ENCODE measurements at regions not wholly inside any gene's neighbourhood (a gene's known extent, or its start where the extent isn't known, plus 50 kb on each side); places are given as distances from the start of the nearest gene placed in this dataset.

DNA sequence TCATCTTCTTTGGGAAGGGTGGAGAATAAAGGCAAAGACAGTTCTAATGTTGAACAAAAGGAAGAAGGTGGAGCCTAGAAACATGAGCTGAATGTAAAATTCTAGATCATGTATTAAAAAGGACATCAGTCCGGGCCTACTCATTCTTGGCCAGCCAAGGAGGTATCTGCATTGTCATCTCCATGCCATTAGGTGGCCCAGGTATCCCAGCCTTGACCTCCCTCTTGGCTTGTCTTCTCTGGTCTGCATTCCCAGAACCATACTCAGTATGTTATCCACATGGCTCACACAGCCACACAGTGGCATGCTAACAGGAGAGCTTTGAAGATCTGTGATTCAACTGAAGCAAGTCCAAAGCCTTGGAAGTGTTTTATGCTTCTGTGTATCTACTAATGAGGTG lies 369.8 kb upstream of the KAZN start:
- TF ChIP-seq, protein P1, sequence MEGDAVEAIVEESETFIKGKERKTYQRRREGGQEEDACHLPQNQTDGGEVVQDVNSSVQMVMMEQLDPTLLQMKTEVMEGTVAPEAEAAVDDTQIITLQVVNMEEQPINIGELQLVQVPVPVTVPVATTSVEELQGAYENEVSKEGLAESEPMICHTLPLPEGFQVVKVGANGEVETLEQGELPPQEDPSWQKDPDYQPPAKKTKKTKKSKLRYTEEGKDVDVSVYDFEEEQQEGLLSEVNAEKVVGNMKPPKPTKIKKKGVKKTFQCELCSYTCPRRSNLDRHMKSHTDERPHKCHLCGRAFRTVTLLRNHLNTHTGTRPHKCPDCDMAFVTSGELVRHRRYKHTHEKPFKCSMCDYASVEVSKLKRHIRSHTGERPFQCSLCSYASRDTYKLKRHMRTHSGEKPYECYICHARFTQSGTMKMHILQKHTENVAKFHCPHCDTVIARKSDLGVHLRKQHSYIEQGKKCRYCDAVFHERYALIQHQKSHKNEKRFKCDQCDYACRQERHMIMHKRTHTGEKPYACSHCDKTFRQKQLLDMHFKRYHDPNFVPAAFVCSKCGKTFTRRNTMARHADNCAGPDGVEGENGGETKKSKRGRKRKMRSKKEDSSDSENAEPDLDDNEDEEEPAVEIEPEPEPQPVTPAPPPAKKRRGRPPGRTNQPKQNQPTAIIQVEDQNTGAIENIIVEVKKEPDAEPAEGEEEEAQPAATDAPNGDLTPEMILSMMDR (IDR thresholded peaks at IDR 0.05; ENCODE audit: extremely low read depth, missing control alignments) = no peak
- no peak for DNase-seq (ENCODE audit: low spot score)

DNA sequence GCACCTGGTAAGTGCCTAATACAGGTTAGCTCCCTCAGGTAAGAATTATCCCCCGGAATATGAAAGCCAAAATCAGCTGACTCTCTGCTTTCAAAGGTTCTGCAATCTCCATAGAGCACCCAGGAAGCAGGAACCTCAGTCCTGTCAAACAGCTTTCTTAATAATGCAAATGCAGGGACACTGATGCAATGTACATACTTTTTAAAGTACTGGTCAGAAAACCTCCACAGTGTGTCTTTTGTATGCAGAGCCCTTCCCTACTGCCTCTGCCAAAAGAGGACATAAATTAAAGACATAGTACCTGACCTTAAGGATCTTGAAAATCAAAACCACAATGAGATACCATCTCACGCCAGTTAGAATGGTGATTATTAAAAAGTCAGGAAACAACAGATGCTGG lies 365.0 kb upstream of the KAZN start:
- TF ChIP-seq, protein P1 (IDR thresholded peaks at IDR 0.05; ENCODE audit: extremely low read depth, missing control alignments) = no peak
- DNase-seq (ENCODE audit: low spot score) = no peak

DNA sequence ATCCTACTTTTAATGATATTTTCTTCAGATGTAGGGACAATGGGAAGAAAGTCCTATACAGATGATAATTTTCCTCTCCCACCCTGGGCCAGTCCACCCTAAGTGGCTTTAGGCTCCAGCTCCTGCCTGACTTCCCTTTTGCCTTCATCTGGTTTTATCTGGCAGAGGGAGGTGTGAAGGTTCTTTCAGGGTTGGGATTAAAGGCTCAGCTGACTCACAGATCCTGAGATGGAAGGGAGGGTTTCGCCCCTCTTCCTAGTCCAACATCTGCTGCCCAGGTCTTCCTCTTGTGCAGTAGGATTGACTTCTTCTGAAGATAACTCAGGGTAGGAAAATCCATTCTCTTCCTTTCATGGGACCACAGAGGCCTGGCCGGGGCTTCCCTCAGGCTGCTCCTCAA lies 362.4 kb upstream of the KAZN start:
- TF ChIP-seq, protein P1 (IDR thresholded peaks at IDR 0.05; ENCODE audit: extremely low read depth, missing control alignments) = no peak
- DNase-seq (ENCODE audit: low spot score) = no peak

DNA sequence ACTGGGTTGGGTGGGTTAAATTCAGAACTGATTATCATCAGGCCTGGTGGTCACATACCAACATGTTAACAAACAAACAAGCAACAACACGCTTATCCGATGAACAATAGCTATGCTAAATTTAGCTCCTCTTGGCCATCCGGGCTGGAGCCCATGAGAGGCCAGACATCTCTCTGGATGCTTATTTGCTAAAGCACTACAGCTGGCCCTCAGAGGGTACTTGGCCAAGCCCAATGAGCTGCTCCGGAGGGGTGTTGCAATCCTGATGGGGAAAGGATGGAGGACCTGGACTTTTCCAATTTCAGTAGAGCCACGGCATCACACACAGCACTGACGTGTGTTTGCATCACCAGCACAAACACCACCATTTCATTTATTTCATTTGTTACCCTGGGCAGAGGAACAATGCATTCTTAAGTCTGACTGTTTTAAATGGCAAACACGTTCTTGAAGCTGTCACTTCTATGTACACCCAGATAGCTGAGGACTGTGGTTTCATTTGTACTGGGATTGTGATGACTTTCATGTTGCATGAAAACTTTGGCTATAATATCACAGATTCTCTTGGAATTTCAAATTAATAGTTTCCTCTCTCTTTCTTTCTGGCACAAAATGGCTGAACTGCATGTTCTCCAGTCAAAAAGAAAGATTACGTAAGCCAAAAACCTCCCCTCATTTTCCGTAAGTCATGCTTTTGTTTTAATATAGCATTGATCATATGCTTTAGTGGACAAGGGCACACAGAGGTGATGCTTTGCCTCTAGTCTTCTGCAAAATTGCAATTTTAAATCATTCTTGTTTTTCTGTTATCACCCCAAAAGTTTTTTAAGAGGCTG lies 359.8 kb upstream of the KAZN start:
- DNase-seq (ENCODE audit: low spot score) = no peak
- TF ChIP-seq, protein P1 (IDR thresholded peaks at IDR 0.05; ENCODE audit: extremely low read depth, missing control alignments) = no peak

- no peak for DNase-seq (ENCODE audit: low spot score)
- TF ChIP-seq, protein P1 (IDR thresholded peaks at IDR 0.05; ENCODE audit: extremely low read depth, missing control alignments) = no peak
These were observed 358.2 kb upstream of the KAZN start for GRCh38 chr1:14240265-14240664.

- TF ChIP-seq, protein P1 (IDR thresholded peaks at IDR 0.05; ENCODE audit: extremely low read depth, missing control alignments) = no peak
- no peak for DNase-seq (ENCODE audit: low spot score)
These were observed 356.4 kb upstream of the KAZN start for GRCh38 chr1:14242123-14242522.

GRCh38 chr1:14242870-14243269 lies 355.6 kb upstream of the KAZN start:
- DNase-seq (ENCODE audit: low spot score) = no peak
- TF ChIP-seq, protein P1 (IDR thresholded peaks at IDR 0.05; ENCODE audit: extremely low read depth, missing control alignments) = no peak
